Endothelial cell of umbilical vein (primary cell): ENCODE measurements at regions not wholly inside any gene's neighbourhood (a gene's known extent, or its start where the extent isn't known, plus 50 kb on each side); places are given as distances from the start of the nearest gene placed in this dataset.

ENCODE experiments used
- BruUV-seq: library from RNA; stranded (reverse); fragments of 400-500 nt; replicated peaks from 2 replicates; lab custom pipeline; 2021; lab: Mats Ljungman, UMichigan
- CTCF ChIA-PET: fragments of 300-600, 350-600 bp; sonication (Branson Sonifier 250); formaldehyde crosslinking; loops from one replicate; lab custom pipeline; 2021; ENCODE audit warnings: antibody characterized with exemption, inconsistent platforms; lab: Charles Lee
- POLR2A ChIA-PET: fragments of 300-600, 350-600 bp; sonication (Branson Sonifier 250); formaldehyde crosslinking; loops from one replicate; lab custom pipeline; 2021; ENCODE audit warnings: antibody characterized with exemption, inconsistent platforms; lab: Charles Lee
- DNase-seq: peaks from one replicate; pipeline ENCODE4 v3.0.0-alpha.2; 2011; ENCODE audit warnings: low read depth, low spot score
- FAIRE-seq: peaks from 2 replicates; lab custom pipeline; 2011; peaks lifted over from hg19 to GRCh38; lab: Jason Lieb, UNC
- H2AFZ ChIP-seq: 2 replicates; pipeline ENCODE4 v1.6.0; 2012; ENCODE audit warnings: low read depth, low read length, control low read depth, inconsistent platforms
- H3K27ac ChIP-seq: 2 replicates; pipeline ENCODE4 v1.5.1; 2011; ENCODE audit warnings: low read depth, mild to moderate bottlenecking, control low read depth, low read length, moderate library complexity; ENCODE audit not compliant: insufficient read depth
- H3K27me3 ChIP-seq, 2 experiments: 2 replicates each; pipeline versions ENCODE4 v1.6.0 to v1.6.1; 2011; ENCODE audit warnings: low read length in 2 of 2, mixed read lengths in 1 of 2; ENCODE audit not compliant: control insufficient read depth in 2 of 2, insufficient read depth in 2 of 2
- H3K36me3 ChIP-seq, 2 experiments: 2 replicates in 1 of 2; 3 replicates in 1 of 2; pipeline ENCODE4 v1.5.1; 2011; ENCODE audit warnings: low read length in 2 of 2, mild to moderate bottlenecking in 1 of 2, moderate library complexity in 1 of 2; ENCODE audit not compliant: control insufficient read depth in 2 of 2, insufficient read depth in 2 of 2; ENCODE audit errors: extremely low read depth in 1 of 2
- H3K4me1 ChIP-seq: 3 replicates; pipeline ENCODE4 v1.5.1; 2011; ENCODE audit warnings: mild to moderate bottlenecking, low read length; ENCODE audit not compliant: control insufficient read depth, insufficient read depth; ENCODE audit errors: extremely low read depth
- H3K4me2 ChIP-seq: 2 replicates; pipeline ENCODE4 v1.6.1; 2011; ENCODE audit warnings: low read length, control low read depth, mixed read lengths; ENCODE audit not compliant: insufficient read depth
- H3K4me3 ChIP-seq, 3 experiments: fragments of 200-600 bp in 1 of 3; sonication (generic), shearing (Covaris generic) in 1 of 3; replicated peaks in 1 of 3; 2 replicates each; pipeline ENCODE4 v1.5.1; 2011 to 2016; ENCODE audit warnings: control low read depth in 3 of 3, low read length in 3 of 3, mild to moderate bottlenecking in 2 of 3, inconsistent platforms in 1 of 3, low read depth in 1 of 3, moderate library complexity in 1 of 3; ENCODE audit not compliant: insufficient read depth in 1 of 3
- H3K79me2 ChIP-seq: 2 replicates; pipeline ENCODE4 v1.6.0; 2012; ENCODE audit warnings: low read length, inconsistent platforms; ENCODE audit not compliant: control insufficient read depth, insufficient read depth
- H3K9ac ChIP-seq: replicated peaks from 2 replicates; pipeline ENCODE3; 2011; ENCODE audit warnings: low read length, control low read depth; ENCODE audit not compliant: insufficient read depth; ENCODE audit errors: extremely low read depth
- H3K9me1 ChIP-seq: replicated peaks from 3 replicates; pipeline ENCODE4 v1.6.0; 2011; ENCODE audit warnings: mild to moderate bottlenecking, low read length; ENCODE audit not compliant: control insufficient read depth, insufficient read depth; ENCODE audit errors: extremely low read depth
- H3K9me3 ChIP-seq: replicated peaks from 2 replicates; pipeline ENCODE4 v1.5.1; 2012; ENCODE audit warnings: low read length, inconsistent platforms; ENCODE audit not compliant: control insufficient read depth, insufficient read depth
- H4K20me1 ChIP-seq: replicated peaks from 2 replicates; pipeline ENCODE3; 2011; ENCODE audit warnings: mild to moderate bottlenecking, low read length; ENCODE audit not compliant: control insufficient read depth, insufficient read depth; ENCODE audit errors: extremely low read depth
- CTCF ChIP-seq, 2 donors: IDR thresholded peaks; 1 replicate in 1 of 2; 2 replicates in 1 of 2; pipeline ENCODE4 v1.5.1; 2011; ENCODE audit warnings: low read length in 2 of 2, mild to moderate bottlenecking in 2 of 2, moderate library complexity in 2 of 2, control low read depth in 1 of 2, inconsistent platforms in 1 of 2, low read depth in 1 of 2; ENCODE audit not compliant: insufficient read depth in 1 of 2; ENCODE audit errors: extremely low read depth in 1 of 2
- EZH2 ChIP-seq: IDR thresholded peaks from 2 replicates; pipeline ENCODE4 v1.6.1; 2012; ENCODE audit warnings: borderline replicate concordance, low read depth, mild to moderate bottlenecking, moderate library complexity, low read length, inconsistent platforms; ENCODE audit not compliant: severe bottlenecking
- FOS ChIP-seq: IDR thresholded peaks from 2 replicates; pipeline ENCODE4 v1.6.1; 2011; ENCODE audit warnings: mild to moderate bottlenecking, low read length, moderate library complexity, borderline replicate concordance; ENCODE audit not compliant: insufficient read depth
- GATA2 ChIP-seq: IDR thresholded peaks from 2 replicates; pipeline ENCODE4 v1.7.0; 2011; ENCODE audit warnings: low read depth, mild to moderate bottlenecking, moderate library complexity, mixed read lengths, low read length; ENCODE audit not compliant: insufficient read length, insufficient read depth
- JUN ChIP-seq: IDR thresholded peaks from 2 replicates; pipeline ENCODE4 v1.6.1; 2011; ENCODE audit warnings: borderline replicate concordance, low read depth; ENCODE audit not compliant: insufficient read length, insufficient read depth
- MAX ChIP-seq: IDR thresholded peaks from 2 replicates; pipeline ENCODE4 v1.6.1; 2011; ENCODE audit not compliant: insufficient read depth, insufficient read length
- MYC ChIP-seq: IDR thresholded peaks from one replicate; pipeline ENCODE4 v1.6.1; 2011; ENCODE audit warnings: mild to moderate bottlenecking, low read depth, low read length
- POLR2A ChIP-seq: IDR thresholded peaks from 2 replicates; pipeline ENCODE4 v1.6.1; 2012; ENCODE audit warnings: low read depth, mild to moderate bottlenecking, control low read depth, low read length
- POLR2AphosphoS5 ChIP-seq: IDR thresholded peaks from 2 replicates; pipeline ENCODE4 v1.6.1; 2012; ENCODE audit warnings: low read depth, mild to moderate bottlenecking, control low read depth, low read length, moderate library complexity; ENCODE audit not compliant: insufficient read depth
- dilution Hi-C: fragments of 300-500 bp; cut with MboI; formaldehyde crosslinking; loops from one replicate; pipeline ENCODE4 v1.15.0; 2019; ENCODE audit warnings: low sequenced_read_pairs; ENCODE audit not compliant: extremely low pct_ligation_motif_present
- intact Hi-C: fragments of 100-400 bp; cut with micrococcal nuclease; formaldehyde crosslinking; loops from one replicate; pipeline ENCODE4 v1.10.0; 2022

- no peak overlapping the region for H3K4me2 ChIP-seq
- no peaks in the 10 kb centered on the region for H3K9me3 ChIP-seq
- dilution Hi-C loops (no loop called here), intact Hi-C loops (loop anchor here (2.0 to 10.0 kb wide), 3 partner anchors 58 to 418 kb away; no protein-coding TSS in a partner anchor)
- no peaks in the 10 kb centered on the region for H3K36me3 ChIP-seq
- H3K9me1 ChIP-seq: no peaks in the 10 kb centered on the region
- no peak overlapping the region for H3K4me3 ChIP-seq
- H3K27ac ChIP-seq: no peak overlapping the region
- DNase-seq (no peak), FAIRE-seq (no peak)
- POLR2A ChIA-PET: no interaction called here
- H4K20me1 ChIP-seq: no peaks in the 10 kb centered on the region
- no peak overlapping the region for H3K9ac ChIP-seq
- H3K79me2 ChIP-seq: no peaks in the 10 kb centered on the region
- CTCF ChIA-PET: interaction anchor here (0.6 kb wide), 1 partner anchor 11 kb away, joined by 3 read pairs; no protein-coding TSS in a partner anchor
- BruUV-seq: no TSS peak
- no peak overlapping the region for H2AFZ ChIP-seq
- no peak for TF ChIP-seq JUN
- no peak for TF ChIP-seq FOS
- TF ChIP-seq CTCF (IDR thresholded peaks at IDR 0.05; ENCODE audit: extremely low read depth in 1 of 2, insufficient read depth in 1 of 2, low read depth in 1 of 2, low read length in 2 of 2): no peak
- TF ChIP-seq EZH2: no peak
- no peak for TF ChIP-seq POLR2A
- no peak for TF ChIP-seq GATA2
- no peak for TF ChIP-seq POLR2AphosphoS5
- TF ChIP-seq MYC: no peak
- no peak for TF ChIP-seq MAX
- H3K27me3 ChIP-seq: no peaks in the 10 kb centered on the region
- H3K4me1 ChIP-seq: peaks cover 8% of the 10 kb centered on the region
These were observed 560.0 kb upstream of the CDH2 start for GRCh38 chr18:28736951-28737350.
